IMR-90 (cell line): ENCODE measurements at regions not wholly inside any gene's neighbourhood (a gene's known extent, or its start where the extent isn't known, plus 50 kb on each side); places are given as distances from the start of the nearest gene placed in this dataset.

Source experiments
- ATAC-seq: fragments of 200-7000 bp; cut with Tn5 transposase; 2 replicates; pipeline ENCODE4 v1.9.1; 2020; ENCODE audit warnings: low read depth, mild to moderate bottlenecking, moderate library complexity
- BruUV-seq: library from RNA; stranded (reverse); fragments of 400-500 nt; replicated peaks from 2 replicates; lab custom pipeline; 2021; lab: Mats Ljungman, UMichigan
- CTCF ChIA-PET: fragments of 300-600 bp; formaldehyde crosslinking; extraction: SDS; loops from one replicate; lab custom pipeline; 2021; ENCODE audit warnings: antibody characterized with exemption; lab: Yijun Ruan, JAX
- POLR2A ChIA-PET: fragments of 300-600 bp; sonication (Branson Sonifier 250); formaldehyde crosslinking; loops from one replicate; lab custom pipeline; 2022; ENCODE audit warnings: antibody characterized with exemption; ENCODE audit not compliant: unreplicated experiment; lab: Charles Lee
- DNase-seq: peaks from one replicate; pipeline ENCODE4 v3.0.0; 2013
- H2AFZ ChIP-seq: replicated peaks from 2 replicates; pipeline ENCODE3; 2013; ENCODE audit warnings: low read length, mild to moderate bottlenecking; ENCODE audit not compliant: poor library complexity
- H2AK5ac ChIP-seq: 2 replicates; pipeline ENCODE4 v1.6.1; 2013; ENCODE audit warnings: low read depth, low read length, inconsistent platforms
- H2AK9ac ChIP-seq: replicated peaks from 2 replicates; pipeline ENCODE3; 2013; ENCODE audit warnings: mild to moderate bottlenecking, low read depth, low read length, moderate library complexity; ENCODE audit not compliant: poor library complexity
- H2BK120ac ChIP-seq: 2 replicates; pipeline ENCODE4 v1.6.1; 2013; ENCODE audit warnings: low read depth, low read length, inconsistent platforms
- H2BK15ac ChIP-seq: 3 replicates; pipeline ENCODE4 v1.6.1; 2013; ENCODE audit warnings: low read depth, low read length, inconsistent platforms
- H2BK20ac ChIP-seq: 2 replicates; pipeline ENCODE4 v1.6.1; 2013; ENCODE audit warnings: low read depth, mild to moderate bottlenecking, inconsistent platforms, low read length, moderate library complexity
- H2BK5ac ChIP-seq: 2 replicates; pipeline ENCODE4 v1.6.1; 2013; ENCODE audit warnings: mild to moderate bottlenecking, low read depth, low read length, inconsistent platforms; ENCODE audit not compliant: poor library complexity, severe bottlenecking
- H3K14ac ChIP-seq: replicated peaks from 2 replicates; pipeline ENCODE4 v1.6.1; 2013; ENCODE audit warnings: low read depth, low read length, inconsistent platforms
- H3K18ac ChIP-seq: 2 replicates; pipeline ENCODE4 v1.6.1; 2013; ENCODE audit warnings: low read depth, low read length, control low read depth
- H3K23ac ChIP-seq: 2 replicates; pipeline ENCODE4 v1.6.1; 2013; ENCODE audit warnings: low read depth, low read length, inconsistent platforms
- H3K27ac ChIP-seq: 2 replicates; pipeline ENCODE4 v1.5.1; 2013; ENCODE audit warnings: mild to moderate bottlenecking, control low read depth, low read length; ENCODE audit not compliant: insufficient read depth
- H3K27me3 ChIP-seq: 2 replicates; pipeline ENCODE4 v1.6.1; 2013; ENCODE audit warnings: low read length; ENCODE audit not compliant: control insufficient read depth, insufficient read depth
- H3K36me3 ChIP-seq: 2 replicates; pipeline ENCODE4 v1.6.1; 2013; ENCODE audit warnings: low read length, mixed read lengths; ENCODE audit not compliant: control insufficient read depth, insufficient read depth
- H3K4ac ChIP-seq: 2 replicates; pipeline ENCODE4 v1.6.1; 2013; ENCODE audit warnings: low read depth, low read length, inconsistent platforms
- H3K4me1 ChIP-seq: 2 replicates; pipeline ENCODE4 v1.6.1; 2013; ENCODE audit warnings: low read length, mixed read lengths; ENCODE audit not compliant: control insufficient read depth, insufficient read depth
- H3K4me2 ChIP-seq: 2 replicates; pipeline ENCODE4 v1.6.1; 2013; ENCODE audit warnings: low read depth, mild to moderate bottlenecking, control low read depth, low read length, moderate library complexity
- H3K4me3 ChIP-seq: 2 replicates; pipeline ENCODE4 v1.5.1; 2013; ENCODE audit warnings: low read depth, mild to moderate bottlenecking, control low read depth, low read length, moderate library complexity; ENCODE audit not compliant: insufficient read depth
- H3K56ac ChIP-seq: 2 replicates; pipeline ENCODE4 v1.6.1; 2013; ENCODE audit warnings: low read length, inconsistent platforms; ENCODE audit not compliant: insufficient read depth; ENCODE audit errors: extremely low read depth
- H3K79me1 ChIP-seq, 2 experiments: 2 replicates each; pipeline ENCODE4 v1.6.1; 2013; ENCODE audit warnings: low read length in 2 of 2, inconsistent platforms in 1 of 2, low read depth in 1 of 2
- H3K9ac ChIP-seq: 2 replicates; pipeline ENCODE4 v1.6.1; 2013; ENCODE audit warnings: low read depth, low read length, control low read depth
- H3K9me1 ChIP-seq: 2 replicates; pipeline ENCODE4 v1.6.1; 2013; ENCODE audit warnings: low read length, inconsistent platforms; ENCODE audit not compliant: insufficient read depth
- H3K9me3 ChIP-seq: 2 replicates; pipeline ENCODE4 v1.6.1; 2013; ENCODE audit warnings: low read length; ENCODE audit not compliant: control insufficient read depth, insufficient read depth
- H4K20me1 ChIP-seq: 2 replicates; pipeline ENCODE4 v1.6.1; 2013; ENCODE audit warnings: low read length, inconsistent platforms; ENCODE audit not compliant: insufficient read depth
- H4K5ac ChIP-seq: 2 replicates; pipeline ENCODE4 v1.6.1; 2013; ENCODE audit warnings: mild to moderate bottlenecking, low read depth, low read length, control low read depth
- H4K8ac ChIP-seq, 2 experiments: 2 replicates each; pipeline ENCODE4 v1.6.1; 2013; ENCODE audit warnings: low read depth in 2 of 2, low read length in 2 of 2, control low read depth in 1 of 2, inconsistent platforms in 1 of 2
- H4K91ac ChIP-seq: 2 replicates; pipeline ENCODE4 v1.6.1; 2013; ENCODE audit warnings: low read depth, low read length, inconsistent platforms; ENCODE audit not compliant: insufficient read depth
- CHD1 ChIP-seq: IDR thresholded peaks from 2 replicates; pipeline ENCODE4 v1.6.1; 2012; ENCODE audit warnings: low read depth, low read length, improper control_type of control experiment
- MAFK ChIP-seq: IDR thresholded peaks from 2 replicates; pipeline ENCODE4 v1.6.1; 2012; ENCODE audit warnings: low read depth, low read length, improper control_type of control experiment
- NFE2L2 ChIP-seq: fragments of 150-350 bp; IDR thresholded peaks from 2 replicates; pipeline ENCODE4 v1.6.1; 2016; ENCODE audit warnings: low read depth, mild to moderate bottlenecking, low read length
- RCOR1 ChIP-seq: IDR thresholded peaks from 2 replicates; pipeline ENCODE4 v1.6.1; 2012; ENCODE audit warnings: mild to moderate bottlenecking, low read length, improper control_type of control experiment; ENCODE audit not compliant: insufficient replicate concordance
- RFX5 ChIP-seq: IDR thresholded peaks from 2 replicates; pipeline ENCODE4 v1.8.0; 2012; ENCODE audit warnings: low read depth, mild to moderate bottlenecking, low read length, moderate library complexity
- SMC3 ChIP-seq: fragments of 150-350 bp; IDR thresholded peaks from 2 replicates; pipeline ENCODE4 v1.6.1; 2016; ENCODE audit warnings: low read depth, mild to moderate bottlenecking, antibody characterized with exemption, low read length, moderate library complexity
- WGBS, 2 experiments: methylation state at CpG; one replicate each; pipeline versions ENCODE4 v1.1.5 to v1.1.7; 2013; ENCODE audit warnings: missing lambda C conversion rate in 2 of 2; ENCODE audit not compliant: insufficient read length in 1 of 2; ENCODE audit errors: extremely low coverage in 2 of 2; 5-methylcytosine and 5-hydroxymethylcytosine counted together
- dilution Hi-C: fragments of 300-500 bp; cut with HindIII; formaldehyde crosslinking; loops from one replicate; pipeline ENCODE4 v1.14.3; 2018; ENCODE audit warnings: low sequenced_read_pairs; ENCODE audit not compliant: unreplicated experiment
- in situ Hi-C: fragments of 300-500 bp; cut with MboI; formaldehyde crosslinking; loops from 3 replicates; pipeline ENCODE4 v1.14.3; 2019; ENCODE audit warnings: low sequenced_read_pairs, inconsistent platforms, mixed read lengths
- intact Hi-C: fragments of 100-400 bp; cut with micrococcal nuclease; formaldehyde crosslinking; loops from 2 replicates; pipeline ENCODE4 v1.10.0; 2022

DNA sequence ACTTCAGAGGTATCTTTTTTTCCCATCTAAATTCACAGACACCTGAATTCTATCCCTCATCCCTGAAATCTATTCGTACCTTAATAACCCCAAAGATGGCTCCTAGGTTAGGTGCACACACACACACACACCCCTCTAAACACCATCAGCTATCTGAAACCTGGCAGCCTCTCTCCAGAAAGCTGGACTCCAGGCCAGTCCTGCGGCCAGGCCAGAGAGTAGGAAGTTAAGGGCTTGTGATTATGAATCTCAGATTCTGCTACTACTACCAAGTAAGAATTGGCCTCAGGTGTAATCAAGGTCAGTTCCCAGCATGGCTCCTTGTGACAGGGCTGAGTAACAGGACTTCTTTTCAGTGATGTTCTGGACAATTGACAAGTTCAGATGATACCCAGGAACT lies 244.2 kb upstream of the SERP2 start:
- dilution Hi-C loops = no loop called here
- no peak for TF ChIP-seq RCOR1
- no peak for TF ChIP-seq MAFK
- TF ChIP-seq CHD1 = no peak
- no peak for TF ChIP-seq RFX5
- no peak for TF ChIP-seq NFE2L2
- TF ChIP-seq SMC3 = no peak
- Histone ChIP-seq H2BK5ac (no peak overlapping the region), H4K20me1 (no peaks in the 10 kb centered on the region), H3K79me1 (no peaks in the 10 kb centered on the region), H2BK15ac (no peak overlapping the region), H4K5ac (no peak overlapping the region), H3K36me3 (no peaks in the 10 kb centered on the region), H3K4me1 (peaks cover 19% of the 10 kb centered on the region), H3K4me3 (no peak overlapping the region), H3K14ac (no peak overlapping the region), H3K4me2 (no peak overlapping the region), H4K91ac (no peak overlapping the region; the same call in 1 of the 2 replicates), H3K27ac (no peak overlapping the region), H3K9me3 (no peaks in the 10 kb centered on the region), H3K56ac (no peak overlapping the region), H2BK20ac (no peak overlapping the region), H2BK120ac (no peak overlapping the region), H2AFZ (no peak overlapping the region), H2AK5ac (no peak overlapping the region), H3K23ac (no peak overlapping the region), H3K9ac (no peak overlapping the region), H3K4ac (no peak overlapping the region), H3K18ac (no peak overlapping the region), H2AK9ac (no peak overlapping the region), H3K9me1 (peaks cover 26% of the 10 kb centered on the region), H4K8ac (no peak overlapping the region), H3K27me3 (no peaks in the 10 kb centered on the region)
- in situ Hi-C loops = no loop called here
- intact Hi-C loops = loop anchor here (5.0 kb wide), 1 partner anchor 77 kb away; no protein-coding TSS in a partner anchor
- no TSS peak for BruUV-seq
- POLR2A ChIA-PET = no interaction called here
- CTCF ChIA-PET = no interaction called here
- ATAC-seq (no peak), DNase-seq (no peak)
- no CpG with 5 or more reads among the region's 2 CpGs for WGBS, 2 experiments
